ENCODE measurements at regions not wholly inside any gene's neighbourhood (a gene's known extent, or its start where the extent isn't known, plus 50 kb on each side); places are given as distances from the start of the nearest gene placed in this dataset.

DNA sequence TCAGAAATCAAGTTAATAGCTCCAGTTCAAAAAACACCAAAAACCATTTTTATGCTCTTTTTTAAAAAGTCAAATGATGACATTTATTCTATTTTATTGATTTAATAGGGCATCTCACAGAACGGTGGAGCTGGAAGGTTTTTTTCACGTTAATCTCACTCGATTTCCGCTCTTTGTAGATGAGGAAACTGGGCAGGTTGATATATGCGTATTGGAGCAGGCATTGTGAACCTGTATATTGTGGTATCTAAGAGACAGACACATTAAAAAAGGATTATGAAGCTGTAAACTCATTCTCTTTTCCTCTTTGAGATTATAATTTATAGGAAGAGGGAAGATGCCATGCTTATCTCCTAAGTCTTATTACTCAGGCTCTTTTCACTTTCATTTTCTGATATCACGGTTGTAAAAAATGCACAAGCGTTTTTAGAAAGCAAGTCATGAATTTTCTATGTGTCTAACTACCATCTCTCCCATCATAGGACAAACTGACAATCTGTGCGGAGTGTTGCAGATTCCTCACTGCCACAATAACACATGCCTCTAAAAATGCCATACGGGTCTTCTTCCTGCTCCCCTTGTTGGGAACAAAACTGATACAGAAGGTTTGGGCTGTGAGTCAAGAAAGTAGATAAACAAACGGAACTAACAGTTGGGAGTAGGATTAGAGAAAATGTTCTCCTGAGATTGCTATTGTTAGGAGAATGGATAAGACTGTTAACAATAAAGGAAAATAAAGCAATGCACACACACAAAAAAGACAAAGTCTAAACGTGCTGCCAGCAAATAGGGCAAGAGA lies 1997.7 kb downstream of the MAT2B start (continued):
- TF ChIP-seq, protein P1, sequence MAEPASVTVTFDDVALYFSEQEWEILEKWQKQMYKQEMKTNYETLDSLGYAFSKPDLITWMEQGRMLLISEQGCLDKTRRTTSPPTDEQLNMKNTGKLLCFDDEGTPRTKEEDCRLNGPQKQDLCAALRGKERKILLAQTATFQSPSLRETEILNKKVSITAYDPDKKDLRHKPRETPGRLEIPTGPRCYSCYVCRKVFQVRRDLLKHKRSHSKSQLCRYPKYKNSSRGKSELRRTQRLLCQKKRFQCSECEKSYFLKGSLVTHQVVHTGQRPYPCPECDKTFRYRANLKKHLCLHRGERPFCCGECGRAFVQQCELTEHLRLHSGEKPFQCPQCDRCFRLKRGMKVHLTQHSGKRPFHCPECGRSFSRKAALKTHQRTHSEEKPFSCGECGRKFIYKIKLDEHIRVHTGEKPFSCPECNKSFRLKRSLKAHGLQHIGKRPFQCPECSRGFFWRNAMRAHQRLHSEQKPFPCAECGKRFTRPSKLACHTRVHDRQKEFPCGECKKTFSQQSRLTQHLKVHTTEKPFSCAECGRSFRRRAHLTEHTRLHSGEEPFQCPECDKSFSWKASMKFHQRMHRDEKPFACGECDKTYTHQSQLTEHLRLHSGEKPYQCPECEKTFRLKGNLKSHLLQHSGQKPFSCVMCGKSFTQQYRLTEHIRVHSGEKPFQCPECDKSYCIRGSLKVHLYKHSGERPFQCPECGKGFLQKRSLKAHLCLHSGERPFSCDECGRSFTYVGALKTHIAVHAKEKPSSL (CRISPR knock-in tag; conservative IDR thresholded peaks at IDR 0.05): no peak

- Mint-ChIP-seq H3K27me3 (ENCODE audit: low read depth) (no peaks in the 10 kb centered on the region), H3K27ac (no peak overlapping the region), H3K4me1 (peaks cover 22% of the 10 kb centered on the region), H3K9me3 (peaks cover 37% of the 10 kb centered on the region), H3K36me3 (peaks cover 23% of the 10 kb centered on the region), H3K4me3 (no peak overlapping the region)
- no peak for DNase-seq (ENCODE audit: low spot score)
- no peak for ATAC-seq
- TF ChIP-seq, protein P2, sequence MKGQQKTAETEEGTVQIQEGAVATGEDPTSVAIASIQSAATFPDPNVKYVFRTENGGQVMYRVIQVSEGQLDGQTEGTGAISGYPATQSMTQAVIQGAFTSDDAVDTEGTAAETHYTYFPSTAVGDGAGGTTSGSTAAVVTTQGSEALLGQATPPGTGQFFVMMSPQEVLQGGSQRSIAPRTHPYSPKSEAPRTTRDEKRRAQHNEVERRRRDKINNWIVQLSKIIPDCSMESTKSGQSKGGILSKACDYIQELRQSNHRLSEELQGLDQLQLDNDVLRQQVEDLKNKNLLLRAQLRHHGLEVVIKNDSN (CRISPR knock-in tag; IDR thresholded peaks at IDR 0.05): no peak
- TF ChIP-seq, protein P3, sequence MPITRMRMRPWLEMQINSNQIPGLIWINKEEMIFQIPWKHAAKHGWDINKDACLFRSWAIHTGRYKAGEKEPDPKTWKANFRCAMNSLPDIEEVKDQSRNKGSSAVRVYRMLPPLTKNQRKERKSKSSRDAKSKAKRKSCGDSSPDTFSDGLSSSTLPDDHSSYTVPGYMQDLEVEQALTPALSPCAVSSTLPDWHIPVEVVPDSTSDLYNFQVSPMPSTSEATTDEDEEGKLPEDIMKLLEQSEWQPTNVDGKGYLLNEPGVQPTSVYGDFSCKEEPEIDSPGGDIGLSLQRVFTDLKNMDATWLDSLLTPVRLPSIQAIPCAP (CRISPR knock-in tag; IDR thresholded peaks at IDR 0.05): no peak
- TF ChIP-seq RELA (CRISPR knock-in tag; IDR thresholded peaks at IDR 0.05; ENCODE audit: borderline replicate concordance) (no peak), EMX1 (CRISPR knock-in tag; IDR thresholded peaks at IDR 0.05) (no peak), ZNF317 (CRISPR knock-in tag; IDR thresholded peaks at IDR 0.05; ENCODE audit: borderline replicate concordance, low read depth) (no peak), FOXJ3 (CRISPR knock-in tag; IDR thresholded peaks at IDR 0.05; ENCODE audit: borderline replicate concordance) (no peak), E2F1 (CRISPR knock-in tag; IDR thresholded peaks at IDR 0.05) (no peak), PRRX2 (CRISPR knock-in tag; IDR thresholded peaks at IDR 0.05) (no peak)
- TF ChIP-seq, protein P1 (CRISPR knock-in tag; conservative IDR thresholded peaks at IDR 0.05): no peak
- ChIA-PET CTCF (no interaction called here), POLR2A (no interaction called here)
Measured at GRCh38 chr5:165504674-165505073, 1999.3 kb downstream of the MAT2B start.

DNA sequence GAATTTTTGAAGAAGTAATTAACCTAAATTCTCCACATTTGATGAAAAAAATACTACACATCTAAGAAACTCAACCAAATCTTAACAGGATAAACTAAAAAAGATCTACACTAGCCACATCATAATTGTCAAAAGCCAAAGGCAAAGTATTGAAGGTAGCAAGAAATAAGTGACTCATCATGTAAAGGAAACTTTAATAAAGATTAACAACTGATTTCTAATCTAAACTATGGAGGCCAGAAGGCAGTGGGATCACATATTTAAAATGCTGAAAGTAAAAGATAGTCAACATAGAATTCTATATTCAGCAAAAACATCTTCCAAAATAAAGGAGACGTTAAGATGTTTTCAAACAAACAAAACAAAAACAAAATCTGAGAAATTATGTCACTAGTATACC lies 2002.9 kb downstream of the MAT2B start:
- H3K27ac Mint-ChIP-seq: no peak overlapping the region
- ChIA-PET POLR2A (no interaction called here), CTCF (no interaction called here)
- peak; percentile 94 for TF ChIP-seq ZNF317 (CRISPR knock-in tag; IDR thresholded peaks at IDR 0.05; ENCODE audit: borderline replicate concordance, low read depth)
- no peak for TF ChIP-seq FOXK1 (CRISPR knock-in tag; IDR thresholded peaks at IDR 0.05)
- DNase-seq (ENCODE audit: low spot score): no peak
- peaks cover 16% of the 10 kb centered on the region for H3K4me1 Mint-ChIP-seq
- H3K4me3 Mint-ChIP-seq: no peak overlapping the region
- peaks cover 23% of the 10 kb centered on the region for H3K36me3 Mint-ChIP-seq
- H3K9me3 Mint-ChIP-seq: peaks cover 45% of the 10 kb centered on the region
- ATAC-seq: no peak
- no peaks in the 10 kb centered on the region for H3K27me3 Mint-ChIP-seq (ENCODE audit: low read depth)

GRCh38 chr5:165508861-165509260 lies 2003.4 kb downstream of the MAT2B start:
- CTCF ChIA-PET: no interaction called here
- Mint-ChIP-seq H3K27ac (no peak overlapping the region), H3K27me3 (ENCODE audit: low read depth) (no peaks in the 10 kb centered on the region), H3K36me3 (peaks cover 23% of the 10 kb centered on the region), H3K4me3 (no peak overlapping the region), H3K4me1 (peaks cover 10% of the 10 kb centered on the region), H3K9me3 (peaks cover 45% of the 10 kb centered on the region)
- POLR2A ChIA-PET: no interaction called here
- DNase-seq (ENCODE audit: low spot score) (no peak), ATAC-seq (no peak)
- no peak for TF ChIP-seq ZBTB21 (CRISPR knock-in tag; IDR thresholded peaks at IDR 0.05; ENCODE audit: borderline replicate concordance)
